HepG2 (cell line): ENCODE measurements at regions not wholly inside any gene's neighbourhood (a gene's known extent, or its start where the extent isn't known, plus 50 kb on each side); places are given as distances from the start of the nearest gene placed in this dataset.

Experiments used
- ATAC-seq: fragments of 200-7000 bp; cut with Tn5 transposase; 3 replicates; pipeline ENCODE4 v1.9.1; 2020; ENCODE audit warnings: mild to moderate bottlenecking, moderate library complexity
- BruUV-seq: library from RNA; stranded (reverse); fragments of 400-500 nt; replicated peaks from 2 replicates; lab custom pipeline; 2021; lab: Mats Ljungman, UMichigan
- CTCF ChIA-PET: fragments of 300-600 bp; formaldehyde crosslinking; extraction: SDS; loops from one replicate; lab custom pipeline; 2021; ENCODE audit warnings: low total read pairs, inconsistent platforms, low intra/inter-chr PET ratio; lab: Yijun Ruan, JAX
- POLR2A ChIA-PET: fragments of 350-600 bp; sonication (Branson Sonifier 250); formaldehyde crosslinking; loops from one replicate; lab custom pipeline; 2020; ENCODE audit warnings: antibody characterized with exemption, inconsistent platforms; lab: Yijun Ruan, JAX
- DNase-seq: peaks from one replicate; pipeline ENCODE4 v3.0.0-alpha.2; 2015; ENCODE audit warnings: low spot score
- FAIRE-seq: peaks from 3 replicates; lab custom pipeline; 2011; peaks lifted over from hg19 to GRCh38; lab: Jason Lieb, UNC
- H2AFZ ChIP-seq: one replicate; pipeline ENCODE4 v1.6.1; 2011; ENCODE audit warnings: low read length, inconsistent platforms
- H3K27ac ChIP-seq: fragments of 300-600 bp; 3 replicates; pipeline ENCODE4 v1.8.0; 2011; ENCODE audit warnings: mixed run types, mild to moderate bottlenecking, mixed read lengths, low read length, inconsistent platforms; ENCODE audit not compliant: insufficient read depth; ENCODE audit errors: extremely low read length
- H3K27me3 ChIP-seq, 2 experiments: fragments of 200-600 bp in 1 of 2; 2 replicates in 1 of 2; 3 replicates in 1 of 2; pipeline versions ENCODE4 v1.6.0 to v1.8.0; 2011; ENCODE audit warnings: low read length in 2 of 2, mild to moderate bottlenecking in 2 of 2, moderate library complexity in 2 of 2, inconsistent platforms in 1 of 2; ENCODE audit not compliant: insufficient read depth in 2 of 2, control insufficient read depth in 1 of 2
- H3K36me3 ChIP-seq, 2 experiments: fragments of 200-600 bp in 1 of 2; replicated peaks in 1 of 2; 2 replicates in 1 of 2; 3 replicates in 1 of 2; pipeline versions ENCODE4 v1.5.1 to v1.8.0; 2011; ENCODE audit warnings: low read length in 2 of 2, inconsistent platforms in 1 of 2; ENCODE audit not compliant: insufficient read depth in 2 of 2, control insufficient read depth in 1 of 2
- H3K4me1 ChIP-seq: 2 replicates; pipeline ENCODE4 v1.5.1; 2012; ENCODE audit warnings: low read length, inconsistent platforms; ENCODE audit not compliant: insufficient read depth
- H3K4me2 ChIP-seq: 2 replicates; pipeline ENCODE4 v1.6.0; 2011; ENCODE audit warnings: low read depth, low read length, inconsistent platforms
- H3K4me3 ChIP-seq, 3 experiments: fragments of 200-600 bp in 1 of 3; sonication (generic), shearing (Covaris generic) in 1 of 3; replicated peaks in 1 of 3; 2 replicates each; pipeline ENCODE4 v1.5.1; 2011 to 2016; ENCODE audit warnings: low read length in 3 of 3, inconsistent platforms in 2 of 3, low read depth in 2 of 3, mild to moderate bottlenecking in 2 of 3, control low read depth in 1 of 3, mixed read lengths in 1 of 3; ENCODE audit not compliant: insufficient read depth in 1 of 3
- H3K79me2 ChIP-seq: one replicate; pipeline ENCODE4 v1.6.1; 2011; ENCODE audit warnings: low read length, inconsistent platforms; ENCODE audit not compliant: insufficient read depth
- H3K9ac ChIP-seq: 2 replicates; pipeline ENCODE4 v1.6.0; 2011; ENCODE audit warnings: mild to moderate bottlenecking, low read depth, low read length, inconsistent platforms; ENCODE audit not compliant: insufficient read depth
- H3K9me3 ChIP-seq: 2 replicates; pipeline ENCODE4 v1.5.1; 2012; ENCODE audit warnings: mild to moderate bottlenecking, low read length
- H4K20me1 ChIP-seq: 2 replicates; pipeline ENCODE4 v1.6.0; 2011; ENCODE audit warnings: inconsistent platforms, mild to moderate bottlenecking, low read length, moderate library complexity; ENCODE audit not compliant: insufficient read depth
- CHD4 ChIP-seq: fragments of 200-600 bp; sonication (generic); IDR thresholded peaks from 2 replicates; pipeline ENCODE4 v1.7.0; 2017; ENCODE audit warnings: mild to moderate bottlenecking, low read length, borderline replicate concordance
- HMG20A ChIP-seq: IDR thresholded peaks from 2 replicates; pipeline ENCODE4 v1.6.1; 2016; ENCODE audit warnings: borderline replicate concordance
- MAZ ChIP-seq, 2 experiments: sonication (generic) in 1 of 2; formaldehyde crosslinking in 1 of 2; IDR thresholded peaks; 2 replicates each; pipeline versions ENCODE4 v1.5.0 to v1.6.1; 2012 to 2020; ENCODE audit warnings: low read depth in 2 of 2, mild to moderate bottlenecking in 2 of 2, borderline replicate concordance in 1 of 2, improper control_type of control experiment in 1 of 2, low read length in 1 of 2, missing genetic modification reagents in 1 of 2, moderate library complexity in 1 of 2
- PRDM4 ChIP-seq: sonication (generic); formaldehyde crosslinking; IDR thresholded peaks from 2 replicates; pipeline ENCODE4 v1.9.0; 2021; ENCODE audit warnings: missing genetic modification reagents, borderline replicate concordance
- REXO4 ChIP-seq: sonication (generic); formaldehyde crosslinking; IDR thresholded peaks from 2 replicates; pipeline ENCODE4 v1.8.0; 2022; ENCODE audit warnings: missing genetic modification reagents, mild to moderate bottlenecking, borderline replicate concordance
- TBX2 ChIP-seq: sonication (generic); formaldehyde crosslinking; IDR thresholded peaks from 2 replicates; pipeline ENCODE4 v1.5.0; 2020; ENCODE audit warnings: missing genetic modification reagents, mild to moderate bottlenecking, borderline replicate concordance
- TFAP4 ChIP-seq: sonication (generic); IDR thresholded peaks from 2 replicates; pipeline ENCODE4 v1.6.1; 2016; ENCODE audit warnings: low read depth, borderline replicate concordance
- ZBTB7B ChIP-seq: sonication (generic); formaldehyde crosslinking; IDR thresholded peaks from 2 replicates; pipeline ENCODE4 v1.4.0; 2020; ENCODE audit warnings: missing genetic modification reagents
- ZHX1 ChIP-seq: sonication (generic); formaldehyde crosslinking; IDR thresholded peaks from 2 replicates; pipeline ENCODE4 v1.8.1; 2022; ENCODE audit warnings: low read depth, mild to moderate bottlenecking, missing genetic modification reagents
- ZNF34 ChIP-seq: sonication (generic); formaldehyde crosslinking; IDR thresholded peaks from 2 replicates; pipeline ENCODE4 v1.4.0; 2020; ENCODE audit warnings: mild to moderate bottlenecking, missing genetic modification reagents, borderline replicate concordance
- ZNF563 ChIP-seq: sonication (generic); formaldehyde crosslinking; IDR thresholded peaks from 2 replicates; pipeline ENCODE4 v1.8.0; 2022; ENCODE audit warnings: mild to moderate bottlenecking, moderate library complexity, missing genetic modification reagents
- ZNF580 ChIP-seq: IDR thresholded peaks from 2 replicates; pipeline ENCODE4 v1.6.1; 2016; ENCODE audit warnings: low read depth, borderline replicate concordance
- ZNF609 ChIP-seq: sonication (generic); formaldehyde crosslinking; IDR thresholded peaks from 2 replicates; pipeline ENCODE4 v1.4.0; 2020; ENCODE audit warnings: mild to moderate bottlenecking, missing genetic modification reagents, borderline replicate concordance
- WGBS: methylation state at CpG from one replicate; pipeline ENCODE4 v1.1.6; 2017; ENCODE audit warnings: low lambda C conversion rate; 5-methylcytosine and 5-hydroxymethylcytosine counted together
- in situ Hi-C: cut with HindIII; loops from 2 replicates; pipeline ENCODE4 v1.10.0; 2017; ENCODE audit warnings: low pct_unique_long_range_greater_than_20kb; ENCODE audit not compliant: extremely low pct_ligation_motif_present
- intact Hi-C: fragments of 100-400 bp; cut with micrococcal nuclease; formaldehyde crosslinking; loops from one replicate; pipeline ENCODE4 v1.10.0; 2022; ENCODE audit not compliant: unreplicated experiment

- H3K79me2 ChIP-seq = no peaks in the 10 kb centered on the region
- no peak overlapping the region for H3K9ac ChIP-seq
- intact Hi-C loops = loop anchor here (10.0 kb wide), 1 partner anchor 119 kb away; no protein-coding TSS in a partner anchor
- no peaks in the 10 kb centered on the region for H3K36me3 ChIP-seq
- FAIRE-seq = no peak
- no peaks in the 10 kb centered on the region for H3K4me1 ChIP-seq
- H4K20me1 ChIP-seq = no peaks in the 10 kb centered on the region
- H3K27me3 ChIP-seq = no peaks in the 10 kb centered on the region
- ATAC-seq = no peak
- H2AFZ ChIP-seq = no peak overlapping the region
- in situ Hi-C loops = no loop called here
- DNase-seq = no peak
- H3K9me3 ChIP-seq = no peaks in the 10 kb centered on the region
- POLR2A ChIA-PET = no interaction called here
- no TSS peak for BruUV-seq
- H3K27ac ChIP-seq = no peak overlapping the region
- no peak overlapping the region for H3K4me3 ChIP-seq
- CTCF ChIA-PET = no interaction called here
- H3K4me2 ChIP-seq = no peak overlapping the region
- 0% methylated on average over 2 of the region's 2 CpGs for WGBS
- no peak for TF ChIP-seq REXO4 (CRISPR knock-in tag)
- no peak for TF ChIP-seq HMG20A (CRISPR knock-in tag)
- no peak for TF ChIP-seq ZNF580
- no peak for TF ChIP-seq PRDM4 (CRISPR knock-in tag)
- no peak for TF ChIP-seq ZNF563 (CRISPR knock-in tag)
- TF ChIP-seq MAZ (IDR thresholded peaks at IDR 0.05; ENCODE audit: borderline replicate concordance, low read depth, low read length) = no peak
- TF ChIP-seq MAZ (CRISPR knock-in tag; IDR thresholded peaks at IDR 0.05; ENCODE audit: low read depth) = no peak
- no peak for TF ChIP-seq ZNF609 (CRISPR knock-in tag)
- no peak for TF ChIP-seq TBX2 (CRISPR knock-in tag)
- TF ChIP-seq TFAP4 = no peak
- TF ChIP-seq ZNF34 (CRISPR knock-in tag) = no peak
- no peak for TF ChIP-seq CHD4
- TF ChIP-seq ZHX1 = no peak
- no peak for TF ChIP-seq ZBTB7B (CRISPR knock-in tag)
Observed at GRCh38 chr5:155263381-155263780, 249.8 kb downstream of the KIF4B start.
